BLaER1 treated with 17β-estradiol and CSF1 and Interleukin-3, amounts not matched to agents 10 nM and 100 nM (cell line): ENCODE measurements at regions not wholly inside any gene's neighbourhood (a gene's known extent, or its start where the extent isn't known, plus 50 kb on each side); places are given as distances from the start of the nearest gene placed in this dataset.
"Not testable (repeated sequence)": the region's sequence is repeated elsewhere in the genome, so short reads cannot be mapped to it uniquely, and the experiment has no call there.

Experiments
- H3K27ac ChIP-seq, 11 experiments: shearing (Covaris generic); formaldehyde crosslinking; 2 replicates each; pipeline ENCODE4 v1.8.1; 2022
- H3K27me3 ChIP-seq, 11 experiments: shearing (Covaris generic); formaldehyde crosslinking; 2 replicates each; pipeline ENCODE4 v1.8.1; 2022
- H3K36me3 ChIP-seq, 11 experiments: shearing (Covaris generic); formaldehyde crosslinking; 2 replicates each; pipeline ENCODE4 v1.8.1; 2022
- H3K4me1 ChIP-seq, 10 experiments: shearing (Covaris generic); formaldehyde crosslinking; 2 replicates each; pipeline ENCODE4 v1.8.1; 2022
- H3K4me2 ChIP-seq, 11 experiments: shearing (Covaris generic); formaldehyde crosslinking; 2 replicates each; pipeline ENCODE4 v1.8.1; 2022
- H3K4me3 ChIP-seq, 10 experiments: shearing (Covaris generic); formaldehyde crosslinking; 2 replicates each; pipeline ENCODE4 v1.8.1; 2022
- H3K9ac ChIP-seq, 11 experiments: shearing (Covaris generic); formaldehyde crosslinking; 2 replicates each; pipeline ENCODE4 v1.8.1; 2022
- H3K9me3 ChIP-seq, 11 experiments: shearing (Covaris generic); formaldehyde crosslinking; replicated peaks in 1 of 11; 2 replicates each; pipeline ENCODE4 v1.8.1; 2022
- H4K20me1 ChIP-seq, 11 experiments: shearing (Covaris generic); formaldehyde crosslinking; 2 replicates each; pipeline ENCODE4 v1.8.1; 2022
- Cebpa-rat ChIP-seq, 11 experiments: shearing (Covaris generic); IDR thresholded peaks; 2 replicates each; pipeline ENCODE4 v1.8.1; 2022

- not testable (repeated sequence) for H3K36me3 ChIP-seq, H3K4me2 ChIP-seq, H3K27ac ChIP-seq, H4K20me1 ChIP-seq, H3K27me3 ChIP-seq, H3K4me3 ChIP-seq, H3K9ac ChIP-seq, H3K4me1 ChIP-seq
- peaks cover 30 to 58% (median 41%) of the 10 kb centered on the region in 11 experiments for H3K9me3 ChIP-seq
Observed at GRCh38 chr11:13614918-13615317, 53.5 kb upstream of the FAR1 start.

- Histone ChIP-seq H3K27ac (no peak overlapping the region), H3K27me3 (no peaks in the 10 kb centered on the region), H3K36me3 (no peaks in the 10 kb centered on the region)
Observed at GRCh38 chr11:13608656-13609055, 59.8 kb upstream of the FAR1 start.

GRCh38 chr11:13606701-13607100 lies 61.8 kb upstream of the FAR1 start:
- no peaks in the 10 kb centered on the region for H3K27me3 ChIP-seq
- H3K4me3 ChIP-seq, result no peak overlapping the region
- no peak overlapping the region for H3K27ac ChIP-seq
- no peaks in the 10 kb centered on the region for H4K20me1 ChIP-seq
- H3K36me3 ChIP-seq, result no peaks in the 10 kb centered on the region
- no peaks in the 10 kb centered on the region for H3K4me1 ChIP-seq
- no peak for TF ChIP-seq Cebpa-rat (IDR thresholded peaks at IDR 0.05)
- no peak overlapping the region for H3K9ac ChIP-seq
- H3K4me2 ChIP-seq, result no peak overlapping the region
- no peaks in the 10 kb centered on the region; a peak in 2 of 22 replicates for H3K9me3 ChIP-seq

More at GRCh38 chr11:13608656-13609055, 59.8 kb upstream of the FAR1 start:
- H3K4me1 ChIP-seq, result no peaks in the 10 kb centered on the region
- H4K20me1 ChIP-seq, result no peaks in the 10 kb centered on the region
- no peak overlapping the region for H3K4me3 ChIP-seq
- no peak for TF ChIP-seq Cebpa-rat (IDR thresholded peaks at IDR 0.05)
- peaks cover 0 to 5% (median 2%) of the 10 kb centered on the region in 11 experiments; a peak in 6 of 22 replicates for H3K9me3 ChIP-seq
- no peak overlapping the region for H3K9ac ChIP-seq
- H3K4me2 ChIP-seq, result no peak overlapping the region

GRCh38 chr11:13603661-13604060 lies 64.8 kb upstream of the FAR1 start:
- H3K27me3 ChIP-seq, result no peaks in the 10 kb centered on the region
- no peak overlapping the region for H3K9ac ChIP-seq
- H4K20me1 ChIP-seq, result no peaks in the 10 kb centered on the region
- no peaks in the 10 kb centered on the region for H3K36me3 ChIP-seq
- H3K4me3 ChIP-seq, result no peak overlapping the region
- no peak overlapping the region for H3K4me2 ChIP-seq
- H3K4me1 ChIP-seq, result no peaks in the 10 kb centered on the region
- no peaks in the 10 kb centered on the region for H3K9me3 ChIP-seq
- H3K27ac ChIP-seq, result no peak overlapping the region
- TF ChIP-seq Cebpa-rat (IDR thresholded peaks at IDR 0.05), result no peak

- Histone ChIP-seq H3K9me3 (no peaks in the 10 kb centered on the region), H3K4me1 (no peaks in the 10 kb centered on the region), H3K4me3 (no peak overlapping the region), H3K9ac (no peak overlapping the region), H3K4me2 (no peak overlapping the region), H4K20me1 (no peaks in the 10 kb centered on the region), H3K27ac (no peak overlapping the region), H3K27me3 (no peaks in the 10 kb centered on the region), H3K36me3 (no peaks in the 10 kb centered on the region)
- no peak for TF ChIP-seq Cebpa-rat (IDR thresholded peaks at IDR 0.05)
Observed at GRCh38 chr11:13602844-13603243, 65.6 kb upstream of the FAR1 start.

- Histone ChIP-seq H4K20me1 (no peaks in the 10 kb centered on the region), H3K9me3 (no peaks in the 10 kb centered on the region), H3K4me1 (no peaks in the 10 kb centered on the region), H3K36me3 (no peaks in the 10 kb centered on the region), H3K27ac (no peak overlapping the region), H3K27me3 (no peaks in the 10 kb centered on the region), H3K9ac (no peak overlapping the region), H3K4me2 (no peak overlapping the region), H3K4me3 (no peak overlapping the region)
- TF ChIP-seq Cebpa-rat (IDR thresholded peaks at IDR 0.05), result no peak
Observed at GRCh38 chr11:13596611-13597326, 71.7 kb upstream of the FAR1 start.

- Histone ChIP-seq H3K27ac (no peak overlapping the region), H3K27me3 (no peaks in the 10 kb centered on the region), H3K9me3 (0 out of 22 replicates have a peak, but pooled peaks cover 0 to 4% (median 0%) of the 10 kb centered on the region in 11 experiments), H4K20me1 (no peaks in the 10 kb centered on the region), H3K4me2 (no peak overlapping the region), H3K9ac (no peak overlapping the region), H3K4me3 (no peak overlapping the region), H3K36me3 (no peaks in the 10 kb centered on the region), H3K4me1 (no peaks in the 10 kb centered on the region)
- TF ChIP-seq Cebpa-rat (IDR thresholded peaks at IDR 0.05), result no peak
Observed at GRCh38 chr11:13595166-13595565, 73.3 kb upstream of the FAR1 start.

GRCh38 chr11:13594044-13594443 lies 74.4 kb upstream of the FAR1 start:
- Histone ChIP-seq H3K36me3 (no peaks in the 10 kb centered on the region), H3K9ac (no peak overlapping the region), H3K4me3 (no peak overlapping the region), H3K27ac (no peak overlapping the region), H4K20me1 (no peaks in the 10 kb centered on the region), H3K4me1 (no peaks in the 10 kb centered on the region), H3K9me3 (0 out of 22 replicates have a peak, but pooled peaks cover 0 to 5% (median 0%) of the 10 kb centered on the region in 11 experiments), H3K27me3 (no peaks in the 10 kb centered on the region), H3K4me2 (no peak overlapping the region)
- no peak for TF ChIP-seq Cebpa-rat (IDR thresholded peaks at IDR 0.05)

- no peaks in the 10 kb centered on the region for H3K27me3 ChIP-seq
- no peak overlapping the region for H3K4me2 ChIP-seq
- H3K36me3 ChIP-seq, result no peaks in the 10 kb centered on the region
- H3K9me3 ChIP-seq, result peaks cover 27 to 42% (median 34%) of the 10 kb centered on the region in 11 experiments
- H3K9ac ChIP-seq, result no peak overlapping the region
- no peaks in the 10 kb centered on the region for H3K4me1 ChIP-seq
- H3K27ac ChIP-seq, result no peak overlapping the region
- no peak for TF ChIP-seq Cebpa-rat (IDR thresholded peaks at IDR 0.05)
- H4K20me1 ChIP-seq, result no peaks in the 10 kb centered on the region
- no peak overlapping the region for H3K4me3 ChIP-seq
Observed at GRCh38 chr11:13578514-13579140, 82.8 kb upstream of the PTH start.

GRCh38 chr11:13577881-13578280 lies 82.1 kb upstream of the PTH start:
- Histone ChIP-seq H3K4me3 (no peak overlapping the region), H3K27me3 (no peaks in the 10 kb centered on the region), H3K4me2 (no peak overlapping the region), H3K36me3 (no peaks in the 10 kb centered on the region), H3K4me1 (no peaks in the 10 kb centered on the region), H3K27ac (no peak overlapping the region), H4K20me1 (no peaks in the 10 kb centered on the region), H3K9ac (no peak overlapping the region), H3K9me3 (peaks cover 22 to 34% (median 30%) of the 10 kb centered on the region in 11 experiments)
- no peak for TF ChIP-seq Cebpa-rat (IDR thresholded peaks at IDR 0.05)
